Left lung (tissue), 4 donors: ENCODE measurements at regions not wholly inside any gene's neighbourhood (a gene's known extent, or its start where the extent isn't known, plus 50 kb on each side); places are given as distances from the start of the nearest gene placed in this dataset.

Source experiments
- ATAC-seq: fragments of 200-7000 bp; cut with Tn5 transposase; one replicate; pipeline ENCODE4 v1.9.1; 2020; ENCODE audit warnings: moderate library complexity
- DNase-seq, 4 donors: peaks; one replicate each; pipeline ENCODE4 v3.0.0-alpha.2; 2013 to 2020
- H3K27ac ChIP-seq, 2 donors: fragments of 200-600 bp; sonication (generic) in 1 of 2; one replicate each; pipeline versions ENCODE4 v1.5.0 to v1.8.0; 2020 to 2021
- H3K27me3 ChIP-seq, 2 donors: fragments of 200-600 bp; sonication (generic) in 1 of 2; one replicate each; pipeline versions ENCODE4 v1.5.0 to v1.8.0; 2020 to 2021
- H3K36me3 ChIP-seq, 2 donors: fragments of 200-600 bp; sonication (generic) in 1 of 2; one replicate each; pipeline versions ENCODE4 v1.5.0 to v1.8.0; 2020 to 2021
- H3K4me1 ChIP-seq, 2 donors: fragments of 200-600 bp; one replicate each; pipeline ENCODE4 v1.8.0; 2021
- H3K4me3 ChIP-seq, 2 donors: fragments of 200-600 bp; sonication (generic) in 1 of 2; one replicate each; pipeline versions ENCODE4 v1.5.0 to v1.8.0; 2020 to 2021; ENCODE audit warnings: mild to moderate bottlenecking in 1 of 2
- H3K9me3 ChIP-seq, 2 donors: fragments of 200-600 bp; sonication (generic) in 1 of 2; one replicate each; pipeline versions ENCODE4 v1.5.0 to v1.8.0; 2020 to 2021
- CTCF ChIP-seq, 2 donors: fragments of 200-600 bp; sonication (generic) in 1 of 2; IDR thresholded peaks; one replicate each; pipeline versions ENCODE4 v1.5.0 to v1.8.0; 2021; ENCODE audit warnings: antibody characterized with exemption in 2 of 2
- intact Hi-C, 2 donors: fragments of 100-400 bp; cut with DNase I; formaldehyde crosslinking; loops; one replicate each; pipeline versions ENCODE4 v1.11.2 to v1.14.2; 2022
- donor health status: DM: no; HTN: yes; CAD: no.
- donor health status: DM: no; HTN: no; CAD: no.

- no peaks in the 10 kb centered on the region for H3K9me3 ChIP-seq
- no peaks in the 10 kb centered on the region for H3K36me3 ChIP-seq
- no peak overlapping the region for H3K4me3 ChIP-seq
- TF ChIP-seq CTCF (IDR thresholded peaks at IDR 0.05) = no peak
- H3K4me1 ChIP-seq = no peaks in the 10 kb centered on the region
- intact Hi-C loops = no loop called here
- DNase-seq (no peak), ATAC-seq (no peak)
- H3K27me3 ChIP-seq = no peaks in the 10 kb centered on the region
- no peak overlapping the region for H3K27ac ChIP-seq
Observed at GRCh38 chr18:4549164-4549872, 94.2 kb upstream of the DLGAP1 start.

- intact Hi-C loops = no loop called here
- Histone ChIP-seq H3K27me3 (no peaks in the 10 kb centered on the region), H3K36me3 (no peaks in the 10 kb centered on the region), H3K27ac (no peak overlapping the region), H3K4me1 (no peaks in the 10 kb centered on the region), H3K9me3 (peaks cover 0 to 4% of the 10 kb centered on the region in 2 donors), H3K4me3 (no peak overlapping the region)
- DNase-seq (no peak), ATAC-seq (no peak)
- no peak for TF ChIP-seq CTCF (IDR thresholded peaks at IDR 0.05)
Observed at GRCh38 chr18:4547126-4547525, 92.0 kb upstream of the DLGAP1 start.

- DNase-seq (no peak), ATAC-seq (no peak)
- Histone ChIP-seq H3K9me3 (peaks cover 4 to 13% of the 10 kb centered on the region in 2 donors), H3K4me3 (no peak overlapping the region), H3K27ac (no peak overlapping the region), H3K27me3 (no peaks in the 10 kb centered on the region), H3K4me1 (no peaks in the 10 kb centered on the region), H3K36me3 (no peaks in the 10 kb centered on the region)
- TF ChIP-seq CTCF (IDR thresholded peaks at IDR 0.05) = no peak
- intact Hi-C loops = no loop called here
Observed at GRCh38 chr18:4544142-4544541, 89.0 kb upstream of the DLGAP1 start.

- Histone ChIP-seq H3K4me1 (no peaks in the 10 kb centered on the region), H3K27me3 (no peaks in the 10 kb centered on the region), H3K36me3 (no peaks in the 10 kb centered on the region), H3K27ac (no peak overlapping the region), H3K9me3 (peaks cover 4 to 18% of the 10 kb centered on the region in 2 donors), H3K4me3 (no peak overlapping the region)
- TF ChIP-seq CTCF (IDR thresholded peaks at IDR 0.05) = no peak
- intact Hi-C loops = no loop called here
- ATAC-seq (no peak), DNase-seq (no peak)
Observed at GRCh38 chr18:4543711-4544110, 88.6 kb upstream of the DLGAP1 start.

GRCh38 chr18:4541588-4541987 lies 86.5 kb upstream of the DLGAP1 start:
- no peaks in the 10 kb centered on the region for H3K27me3 ChIP-seq
- H3K27ac ChIP-seq = no peak overlapping the region
- no peak for DNase-seq
- intact Hi-C loops = no loop called here
- no peak overlapping the region for H3K4me3 ChIP-seq
- TF ChIP-seq CTCF (IDR thresholded peaks at IDR 0.05) = no peak
- H3K4me1 ChIP-seq = no peaks in the 10 kb centered on the region
- no peak for ATAC-seq
- peaks cover 4 to 29% of the 10 kb centered on the region in 2 donors for H3K9me3 ChIP-seq
- H3K36me3 ChIP-seq = no peaks in the 10 kb centered on the region
